Fibroblast of pulmonary artery (primary cell): ENCODE measurements at regions not wholly inside any gene's neighbourhood (a gene's known extent, or its start where the extent isn't known, plus 50 kb on each side); places are given as distances from the start of the nearest gene placed in this dataset.

Source experiments
- DNase-seq: peaks from one replicate; pipeline ENCODE4 v3.0.0-alpha.2; 2010; ENCODE audit warnings: low read depth
- H3K4me3 ChIP-seq: replicated peaks from 2 replicates; pipeline ENCODE4 v1.5.1; 2011; ENCODE audit warnings: low read depth, mild to moderate bottlenecking, control low read depth, low read length, moderate library complexity
- CTCF ChIP-seq: IDR thresholded peaks from 2 replicates; pipeline ENCODE4 v1.5.1; 2011; ENCODE audit warnings: mild to moderate bottlenecking, control low read depth, low read length, inconsistent platforms; ENCODE audit errors: missing control alignments

GRCh38 chr3:117303443-117303842 is 593.9 kb downstream of the TUSC7 start:
- H3K4me3 ChIP-seq = no peak overlapping the region
- TF ChIP-seq CTCF = no peak
- no peak for DNase-seq

GRCh38 chr3:117304681-117305080 is 595.1 kb downstream of the TUSC7 start:
- DNase-seq = no peak
- H3K4me3 ChIP-seq = no peak overlapping the region
- no peak for TF ChIP-seq CTCF

GRCh38 chr3:117305681-117306080 is 596.1 kb downstream of the TUSC7 start:
- no peak for TF ChIP-seq CTCF
- DNase-seq = no peak
- H3K4me3 ChIP-seq = no peak overlapping the region

- no peak for TF ChIP-seq CTCF
- DNase-seq = no peak
Measured at GRCh38 chr3:117306299-117306698, 596.7 kb downstream of the TUSC7 start.

GRCh38 chr3:117308353-117308752 is 598.8 kb downstream of the TUSC7 start:
- no peak for DNase-seq
- no peak overlapping the region for H3K4me3 ChIP-seq
- TF ChIP-seq CTCF = no peak

More at GRCh38 chr3:117306299-117306698, 596.7 kb downstream of the TUSC7 start:
- no peak overlapping the region for H3K4me3 ChIP-seq

GRCh38 chr3:117308756-117309155 is 599.2 kb downstream of the TUSC7 start:
- no peak overlapping the region for H3K4me3 ChIP-seq
- DNase-seq = no peak
- TF ChIP-seq CTCF = no peak

- TF ChIP-seq CTCF = no peak
- no peak for DNase-seq
- H3K4me3 ChIP-seq = no peak overlapping the region
Measured at GRCh38 chr3:117310536-117310935, 601.0 kb downstream of the TUSC7 start.
